ENCODE measurements at regions not wholly inside any gene's neighbourhood (a gene's known extent, or its start where the extent isn't known, plus 50 kb on each side); places are given as distances from the start of the nearest gene placed in this dataset.

DNA sequence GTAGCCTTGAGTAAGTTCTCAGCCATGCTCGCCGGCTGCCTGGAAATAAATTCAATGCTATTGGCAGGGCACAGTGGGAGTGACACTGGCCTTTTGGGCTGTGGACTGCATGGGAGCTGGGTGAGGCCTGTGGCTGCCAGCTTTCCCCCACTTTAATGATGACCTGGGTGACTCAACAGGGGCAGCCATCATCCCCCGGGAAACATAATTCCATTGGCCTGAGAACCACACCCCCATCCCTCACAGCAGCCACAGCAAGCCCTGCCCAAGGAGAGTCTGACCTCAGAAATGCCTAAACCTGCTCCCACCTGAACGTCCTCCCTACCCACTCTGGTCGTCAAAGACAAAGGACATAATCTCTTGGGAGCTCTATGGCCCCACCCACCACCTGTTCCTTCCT lies 384.0 kb downstream of the LTN1 start:
- TF ChIP-seq, protein P1, sequence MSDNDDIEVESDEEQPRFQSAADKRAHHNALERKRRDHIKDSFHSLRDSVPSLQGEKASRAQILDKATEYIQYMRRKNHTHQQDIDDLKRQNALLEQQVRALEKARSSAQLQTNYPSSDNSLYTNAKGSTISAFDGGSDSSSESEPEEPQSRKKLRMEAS (IDR thresholded peaks at IDR 0.05; ENCODE audit: low read depth, low read length) = no peak
- no peak for TF ChIP-seq POLR2A (IDR thresholded peaks at IDR 0.05; ENCODE audit: extremely low read depth, insufficient read length)
- no peak for TF ChIP-seq MYC (IDR thresholded peaks at IDR 0.05; ENCODE audit: low read depth, low read length)
- TF ChIP-seq, protein P2, sequence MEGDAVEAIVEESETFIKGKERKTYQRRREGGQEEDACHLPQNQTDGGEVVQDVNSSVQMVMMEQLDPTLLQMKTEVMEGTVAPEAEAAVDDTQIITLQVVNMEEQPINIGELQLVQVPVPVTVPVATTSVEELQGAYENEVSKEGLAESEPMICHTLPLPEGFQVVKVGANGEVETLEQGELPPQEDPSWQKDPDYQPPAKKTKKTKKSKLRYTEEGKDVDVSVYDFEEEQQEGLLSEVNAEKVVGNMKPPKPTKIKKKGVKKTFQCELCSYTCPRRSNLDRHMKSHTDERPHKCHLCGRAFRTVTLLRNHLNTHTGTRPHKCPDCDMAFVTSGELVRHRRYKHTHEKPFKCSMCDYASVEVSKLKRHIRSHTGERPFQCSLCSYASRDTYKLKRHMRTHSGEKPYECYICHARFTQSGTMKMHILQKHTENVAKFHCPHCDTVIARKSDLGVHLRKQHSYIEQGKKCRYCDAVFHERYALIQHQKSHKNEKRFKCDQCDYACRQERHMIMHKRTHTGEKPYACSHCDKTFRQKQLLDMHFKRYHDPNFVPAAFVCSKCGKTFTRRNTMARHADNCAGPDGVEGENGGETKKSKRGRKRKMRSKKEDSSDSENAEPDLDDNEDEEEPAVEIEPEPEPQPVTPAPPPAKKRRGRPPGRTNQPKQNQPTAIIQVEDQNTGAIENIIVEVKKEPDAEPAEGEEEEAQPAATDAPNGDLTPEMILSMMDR (IDR thresholded peaks at IDR 0.05; ENCODE audit: low read depth, low read length) = no peak
- H3K4me3 ChIP-seq (ENCODE audit: low read depth, low read length) = no peak overlapping the region
- no peak for DNase-seq (ENCODE audit: low read depth)

DNA sequence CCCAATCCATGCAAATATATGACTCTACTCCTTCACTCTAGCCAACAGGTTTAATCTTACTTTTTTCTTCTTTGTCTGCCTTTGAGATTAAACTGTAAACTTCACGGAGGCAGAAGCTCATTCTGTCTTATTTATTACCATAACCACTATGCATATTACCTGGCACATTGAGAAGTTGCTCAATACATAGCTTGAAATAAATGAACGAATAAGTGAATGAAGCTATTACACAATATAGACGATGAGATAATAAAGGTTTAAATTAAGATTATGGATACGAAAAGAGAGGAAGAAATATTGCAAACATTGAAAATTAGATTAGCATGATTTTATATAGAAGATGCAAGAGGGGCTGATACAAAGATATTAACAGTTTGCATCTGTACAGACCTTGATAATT lies 385.1 kb downstream of the LTN1 start:
- TF ChIP-seq, protein P2 (IDR thresholded peaks at IDR 0.05; ENCODE audit: low read depth, low read length) = no peak
- TF ChIP-seq MYC (IDR thresholded peaks at IDR 0.05; ENCODE audit: low read depth, low read length) = no peak
- no peak for DNase-seq (ENCODE audit: low read depth)
- no peak overlapping the region for H3K4me3 ChIP-seq (ENCODE audit: low read depth, low read length)

DNA sequence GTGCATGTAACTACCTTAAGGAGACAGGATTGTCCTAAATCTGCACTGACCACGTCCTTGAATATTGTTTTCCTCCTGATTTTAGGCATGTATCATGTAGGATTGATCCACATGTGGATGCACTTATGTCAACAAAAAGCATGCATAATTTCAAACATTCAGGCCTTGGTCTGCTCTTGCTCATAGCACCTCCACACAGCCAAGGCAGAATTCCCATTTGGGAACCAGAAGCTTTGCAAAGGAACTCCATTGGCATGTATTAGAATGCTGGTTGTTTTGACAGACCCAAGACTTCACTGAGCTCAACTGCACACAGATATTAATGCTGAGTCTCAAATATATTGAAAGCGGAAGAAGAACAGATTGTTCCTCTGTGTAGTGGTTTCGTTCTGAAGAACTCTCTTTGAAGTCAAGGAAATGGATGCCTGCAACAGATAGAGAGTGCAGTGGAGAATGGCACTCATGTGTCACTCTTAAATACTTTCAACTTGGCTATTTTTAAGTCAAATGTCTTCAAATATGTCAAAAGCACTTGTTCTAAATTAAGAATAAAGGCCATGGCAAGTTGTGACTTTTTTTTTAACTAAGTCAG lies 387.6 kb downstream of the LTN1 start:
- TF ChIP-seq POLR2A (IDR thresholded peaks at IDR 0.05; ENCODE audit: extremely low read depth, insufficient read length) = no peak
- TF ChIP-seq, protein P1 (IDR thresholded peaks at IDR 0.05; ENCODE audit: low read depth, low read length) = no peak
- TF ChIP-seq, protein P2 (IDR thresholded peaks at IDR 0.05; ENCODE audit: low read depth, low read length) = no peak
- TF ChIP-seq MYC (IDR thresholded peaks at IDR 0.05; ENCODE audit: low read depth, low read length) = no peak
- no peak overlapping the region for H3K4me3 ChIP-seq (ENCODE audit: low read depth, low read length)
- DNase-seq (ENCODE audit: low read depth) = no peak

DNA sequence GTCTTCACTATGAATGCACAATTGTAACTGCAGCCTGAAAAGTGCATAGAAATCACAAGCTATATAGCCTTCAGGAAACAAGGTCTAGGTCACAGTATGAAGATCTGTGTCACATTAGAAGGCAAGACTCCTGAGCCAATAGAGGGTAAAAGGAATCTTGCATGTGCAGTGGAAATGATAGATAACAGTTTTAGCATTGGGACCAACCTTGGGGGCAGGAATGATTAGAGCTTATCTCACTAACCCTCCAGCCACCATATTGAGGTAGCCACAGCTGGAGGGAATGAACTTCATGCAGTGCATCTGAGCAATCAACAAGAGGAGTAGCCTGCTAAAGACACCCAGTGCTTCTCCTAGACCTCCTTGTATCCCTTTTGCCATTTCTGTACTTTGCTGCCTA lies 390.1 kb downstream of the LTN1 start:
- TF ChIP-seq POLR2A (IDR thresholded peaks at IDR 0.05; ENCODE audit: extremely low read depth, insufficient read length) (no peak), MYC (IDR thresholded peaks at IDR 0.05; ENCODE audit: low read depth, low read length) (no peak)
- TF ChIP-seq, protein P1 (IDR thresholded peaks at IDR 0.05; ENCODE audit: low read depth, low read length) = no peak
- TF ChIP-seq, protein P2 (IDR thresholded peaks at IDR 0.05; ENCODE audit: low read depth, low read length) = no peak
- no peak overlapping the region for H3K4me3 ChIP-seq (ENCODE audit: low read depth, low read length)
- no peak for DNase-seq (ENCODE audit: low read depth)

GRCh38 chr21:28598214-28598613 lies 394.5 kb downstream of the LTN1 start:
- DNase-seq (ENCODE audit: low read depth) = no peak
- H3K4me3 ChIP-seq (ENCODE audit: low read depth, low read length) = no peak overlapping the region
- TF ChIP-seq, protein P1 (IDR thresholded peaks at IDR 0.05; ENCODE audit: low read depth, low read length) = no peak
- TF ChIP-seq POLR2A (IDR thresholded peaks at IDR 0.05; ENCODE audit: extremely low read depth, insufficient read length) (no peak), MYC (IDR thresholded peaks at IDR 0.05; ENCODE audit: low read depth, low read length) (no peak)
- TF ChIP-seq, protein P2 (IDR thresholded peaks at IDR 0.05; ENCODE audit: low read depth, low read length) = no peak

Measured in NB4 (cell line).